Parathyroid adenoma (tissue), 2 donors: ENCODE measurements at regions not wholly inside any gene's neighbourhood (a gene's known extent, or its start where the extent isn't known, plus 50 kb on each side); places are given as distances from the start of the nearest gene placed in this dataset.

Experiments
- H2AFZ ChIP-seq: fragments of 300-600 bp; sonication (generic); one replicate; pipeline ENCODE4 v1.7.0; 2017; ENCODE audit warnings: antibody characterized with exemption, mild to moderate bottlenecking
- H3K27ac ChIP-seq: fragments of 300-600 bp; sonication (generic); one replicate; pipeline ENCODE4 v1.7.0; 2017
- H3K27me3 ChIP-seq: fragments of 300-600 bp; sonication (generic); one replicate; pipeline ENCODE4 v1.7.0; 2017; ENCODE audit warnings: low read length; ENCODE audit not compliant: control insufficient read depth, insufficient read depth
- H3K36me3 ChIP-seq: fragments of 300-600 bp; sonication (generic); one replicate; pipeline ENCODE4 v1.7.0; 2017; ENCODE audit warnings: low read length; ENCODE audit not compliant: control insufficient read depth, insufficient read depth
- H3K4me1 ChIP-seq: fragments of 300-600 bp; sonication (generic); one replicate; pipeline ENCODE4 v1.7.0; 2017; ENCODE audit warnings: control low read depth
- H3K4me2 ChIP-seq: fragments of 300-600 bp; sonication (generic); one replicate; pipeline ENCODE4 v1.7.0; 2017; ENCODE audit warnings: low read length
- H3K4me3 ChIP-seq: fragments of 300-600 bp; sonication (generic); one replicate; pipeline ENCODE4 v1.7.0; 2017; ENCODE audit warnings: low read depth, low read length
- H3K79me2 ChIP-seq: fragments of 300-600 bp; sonication (generic); one replicate; pipeline ENCODE4 v1.7.0; 2017; ENCODE audit warnings: control low read depth
- H3K9ac ChIP-seq: fragments of 300-600 bp; sonication (generic); one replicate; pipeline ENCODE4 v1.7.0; 2017; ENCODE audit warnings: mild to moderate bottlenecking
- H3K9me3 ChIP-seq: fragments of 300-600 bp; sonication (generic); one replicate; pipeline ENCODE4 v1.7.0; 2017; ENCODE audit warnings: low read length; ENCODE audit not compliant: control insufficient read depth
- TF ChIP-seq, protein P1 (sequence below): fragments of 300-600 bp; sonication (generic); IDR thresholded peaks from one replicate; pipeline ENCODE4 v1.7.0; 2017; ENCODE audit warnings: antibody characterized with exemption, mild to moderate bottlenecking
- donor health status: primary hyperparathyroidism.

DNA sequence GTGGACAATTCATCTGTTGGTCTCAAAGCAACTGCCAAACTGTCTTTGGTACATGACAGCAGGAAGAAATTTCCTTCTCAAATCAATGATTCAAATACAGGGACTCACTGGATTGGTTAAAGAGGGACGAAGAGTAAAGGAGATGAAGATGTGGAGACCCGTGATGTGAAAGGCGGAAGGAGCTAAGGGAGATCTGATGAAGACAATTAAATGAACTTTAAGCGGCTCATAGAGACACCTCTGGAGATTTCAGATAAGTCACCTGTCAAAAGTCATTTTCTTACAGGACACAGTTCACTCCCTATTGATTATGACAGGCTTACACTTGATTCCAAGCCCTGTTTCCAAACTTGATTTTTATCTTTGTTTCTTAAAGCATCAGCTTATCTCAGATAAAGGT is 466.3 kb downstream of the DOK5 start:
- TF ChIP-seq, protein P1, sequence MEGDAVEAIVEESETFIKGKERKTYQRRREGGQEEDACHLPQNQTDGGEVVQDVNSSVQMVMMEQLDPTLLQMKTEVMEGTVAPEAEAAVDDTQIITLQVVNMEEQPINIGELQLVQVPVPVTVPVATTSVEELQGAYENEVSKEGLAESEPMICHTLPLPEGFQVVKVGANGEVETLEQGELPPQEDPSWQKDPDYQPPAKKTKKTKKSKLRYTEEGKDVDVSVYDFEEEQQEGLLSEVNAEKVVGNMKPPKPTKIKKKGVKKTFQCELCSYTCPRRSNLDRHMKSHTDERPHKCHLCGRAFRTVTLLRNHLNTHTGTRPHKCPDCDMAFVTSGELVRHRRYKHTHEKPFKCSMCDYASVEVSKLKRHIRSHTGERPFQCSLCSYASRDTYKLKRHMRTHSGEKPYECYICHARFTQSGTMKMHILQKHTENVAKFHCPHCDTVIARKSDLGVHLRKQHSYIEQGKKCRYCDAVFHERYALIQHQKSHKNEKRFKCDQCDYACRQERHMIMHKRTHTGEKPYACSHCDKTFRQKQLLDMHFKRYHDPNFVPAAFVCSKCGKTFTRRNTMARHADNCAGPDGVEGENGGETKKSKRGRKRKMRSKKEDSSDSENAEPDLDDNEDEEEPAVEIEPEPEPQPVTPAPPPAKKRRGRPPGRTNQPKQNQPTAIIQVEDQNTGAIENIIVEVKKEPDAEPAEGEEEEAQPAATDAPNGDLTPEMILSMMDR: no peak

DNA sequence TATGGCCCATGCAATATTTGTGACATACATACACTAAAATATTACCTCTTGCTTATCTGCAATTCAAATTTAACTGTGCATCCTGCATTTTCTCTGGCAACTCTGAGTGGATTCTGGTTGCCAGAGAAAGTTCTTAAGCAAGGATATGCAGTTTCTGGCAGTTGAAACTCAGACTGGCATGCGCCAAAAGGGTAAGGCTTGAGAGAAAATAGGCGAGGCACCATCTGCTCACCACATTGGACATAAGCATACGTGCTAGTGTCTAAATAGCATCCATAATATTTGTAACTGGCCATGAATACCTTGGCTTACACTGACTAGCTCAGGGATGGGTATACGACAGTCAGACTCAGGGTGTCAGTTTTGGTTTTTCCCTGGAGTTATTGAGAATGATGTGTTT is 465.1 kb downstream of the DOK5 start:
- TF ChIP-seq, protein P1: no peak
- Histone ChIP-seq H3K9ac (no peak overlapping the region), H3K4me2 (no peak overlapping the region), H3K4me1 (no peaks in the 10 kb centered on the region), H3K4me3 (no peak overlapping the region), H3K27me3 (no peaks in the 10 kb centered on the region), H3K36me3 (no peaks in the 10 kb centered on the region), H3K79me2 (no peaks in the 10 kb centered on the region), H3K9me3 (no peaks in the 10 kb centered on the region), H2AFZ (no peak overlapping the region), H3K27ac (no peak overlapping the region)

More for the DNA sequence above, 466.3 kb downstream of the DOK5 start:
- Histone ChIP-seq H2AFZ (no peak overlapping the region), H3K4me2 (no peak overlapping the region), H3K27me3 (no peaks in the 10 kb centered on the region), H3K79me2 (no peaks in the 10 kb centered on the region), H3K27ac (no peak overlapping the region), H3K4me3 (no peak overlapping the region), H3K9ac (no peak overlapping the region), H3K9me3 (no peaks in the 10 kb centered on the region), H3K36me3 (no peaks in the 10 kb centered on the region), H3K4me1 (no peaks in the 10 kb centered on the region)

DNA sequence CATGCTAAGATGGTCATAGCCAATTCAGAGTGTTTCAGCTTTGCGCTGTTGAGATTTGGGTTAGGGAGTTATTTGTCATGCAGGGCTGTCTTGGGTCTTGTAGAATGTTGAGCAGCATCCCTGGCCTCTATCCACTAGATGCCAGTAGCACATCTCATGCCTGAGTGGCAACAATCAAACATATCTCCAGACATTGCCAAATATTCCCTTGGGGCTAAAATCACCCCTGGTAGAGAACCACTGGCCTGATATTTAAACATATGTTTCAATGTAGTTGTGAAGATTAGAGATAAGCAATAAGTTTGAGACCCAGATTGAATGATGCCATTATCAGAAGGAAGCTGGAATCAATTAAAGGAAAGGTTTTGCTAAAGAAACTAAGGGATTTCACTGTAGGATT is 463.3 kb downstream of the DOK5 start:
- no peak overlapping the region for H3K27ac ChIP-seq
- TF ChIP-seq, protein P1: no peak
- H3K9me3 ChIP-seq: no peaks in the 10 kb centered on the region
- no peaks in the 10 kb centered on the region for H3K36me3 ChIP-seq
- no peak overlapping the region for H2AFZ ChIP-seq
- H3K27me3 ChIP-seq: no peaks in the 10 kb centered on the region
- H3K4me1 ChIP-seq: no peaks in the 10 kb centered on the region
- no peak overlapping the region for H3K4me2 ChIP-seq
- H3K4me3 ChIP-seq: no peak overlapping the region
- H3K79me2 ChIP-seq: no peaks in the 10 kb centered on the region
- no peak overlapping the region for H3K9ac ChIP-seq

DNA sequence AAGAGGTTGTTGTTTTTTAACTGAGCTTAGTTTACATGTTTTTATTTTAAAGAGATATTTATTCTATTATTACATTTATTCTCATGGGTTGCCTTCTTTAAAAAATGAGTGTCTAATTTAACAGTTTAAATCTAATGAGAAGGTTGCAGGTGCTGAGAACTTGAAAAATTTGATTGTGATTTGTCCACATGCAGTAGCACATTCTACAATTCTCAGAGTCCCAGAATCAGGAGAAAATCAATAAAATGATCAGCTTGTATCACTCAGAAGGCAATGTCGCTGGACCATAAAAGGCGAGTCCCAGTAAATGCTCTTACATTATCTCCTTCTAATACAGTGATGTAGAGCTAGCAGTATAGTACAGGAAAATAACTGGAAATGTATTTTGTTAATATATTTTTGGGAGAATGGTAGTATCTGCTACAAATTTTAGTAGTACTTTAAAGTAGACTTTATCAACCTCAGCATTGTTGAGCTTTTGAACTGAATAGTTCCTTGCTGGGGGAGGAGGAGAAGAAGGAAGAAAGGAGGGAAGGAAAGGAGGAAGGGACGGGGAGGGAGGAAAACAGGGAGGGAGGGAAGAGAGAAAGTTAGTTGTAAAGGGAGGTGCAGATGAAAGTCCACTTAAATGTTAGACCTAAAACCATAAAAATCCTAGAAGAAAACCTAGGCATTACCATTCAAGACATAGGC is 458.0 kb downstream of the DOK5 start:
- no peak overlapping the region for H3K9ac ChIP-seq
- no peak overlapping the region for H3K4me3 ChIP-seq
- H2AFZ ChIP-seq: no peak overlapping the region
- no peaks in the 10 kb centered on the region for H3K4me1 ChIP-seq
- no peaks in the 10 kb centered on the region for H3K79me2 ChIP-seq
- no peaks in the 10 kb centered on the region for H3K36me3 ChIP-seq
- no peak overlapping the region for H3K4me2 ChIP-seq
- TF ChIP-seq, protein P1: no peak
- no peak overlapping the region for H3K27ac ChIP-seq
- no peaks in the 10 kb centered on the region for H3K27me3 ChIP-seq
- no peaks in the 10 kb centered on the region for H3K9me3 ChIP-seq

DNA sequence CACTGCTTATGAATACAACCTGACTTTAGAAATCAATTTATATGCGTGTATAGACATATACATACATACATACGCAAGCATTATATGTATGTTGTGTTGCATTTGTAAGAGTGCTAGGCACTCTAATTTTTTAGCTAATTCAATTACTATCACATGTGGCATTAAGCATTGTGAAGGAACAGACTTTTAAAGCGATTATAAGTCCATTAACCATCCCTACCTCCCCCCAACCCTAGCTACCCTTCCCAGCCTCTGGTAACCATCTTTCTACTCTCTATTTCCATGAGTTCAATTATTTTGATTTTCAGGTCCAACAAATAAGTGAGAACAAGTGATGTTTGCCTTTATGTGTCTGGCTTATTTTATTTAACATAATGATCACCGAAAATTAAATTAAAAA is 453.8 kb downstream of the DOK5 start:
- no peaks in the 10 kb centered on the region for H3K79me2 ChIP-seq
- TF ChIP-seq, protein P1: no peak
- no peak overlapping the region for H3K4me3 ChIP-seq
- H3K27ac ChIP-seq: no peak overlapping the region
- no peaks in the 10 kb centered on the region for H3K4me1 ChIP-seq
- H3K27me3 ChIP-seq: no peaks in the 10 kb centered on the region
- no peaks in the 10 kb centered on the region for H3K9me3 ChIP-seq
- no peak overlapping the region for H2AFZ ChIP-seq
- H3K36me3 ChIP-seq: no peaks in the 10 kb centered on the region
- no peak overlapping the region for H3K9ac ChIP-seq
- H3K4me2 ChIP-seq: no peak overlapping the region
